Endodermal cell (in vitro differentiated cells): ENCODE measurements at regions not wholly inside any gene's neighbourhood (a gene's known extent, or its start where the extent isn't known, plus 50 kb on each side); places are given as distances from the start of the nearest gene placed in this dataset.

Experiments used
- DNase-seq: peaks from one replicate; pipeline ENCODE4 v3.0.0-alpha.2; 2017
- H3K27ac ChIP-seq: 2 replicates; pipeline ENCODE4 v1.5.1; 2013; ENCODE audit warnings: mild to moderate bottlenecking, low read depth, low read length, moderate library complexity
- H3K27me3 ChIP-seq: 2 replicates; pipeline ENCODE4 v1.6.1; 2013; ENCODE audit warnings: mild to moderate bottlenecking, low read length, moderate library complexity; ENCODE audit not compliant: insufficient read depth, control insufficient read depth, poor library complexity, severe bottlenecking
- H3K36me3 ChIP-seq: 2 replicates; pipeline ENCODE4 v1.7.0; 2013; ENCODE audit warnings: mild to moderate bottlenecking, low read length, moderate library complexity; ENCODE audit not compliant: control insufficient read depth, insufficient read depth
- H3K4me1 ChIP-seq: one replicate; pipeline ENCODE4 v1.7.0; 2013; ENCODE audit warnings: low read length; ENCODE audit not compliant: control insufficient read depth, insufficient read depth
- H3K4me3 ChIP-seq: 2 replicates; pipeline ENCODE4 v1.5.1; 2013; ENCODE audit warnings: mild to moderate bottlenecking, low read length, moderate library complexity
- H3K9ac ChIP-seq: 2 replicates; pipeline ENCODE4 v1.6.1; 2013; ENCODE audit warnings: mild to moderate bottlenecking, low read length, moderate library complexity; ENCODE audit not compliant: poor library complexity, severe bottlenecking; ENCODE audit errors: extremely low read depth
- H3K9me3 ChIP-seq: 2 replicates; pipeline ENCODE4 v1.6.1; 2013; ENCODE audit warnings: mild to moderate bottlenecking, low read length, moderate library complexity; ENCODE audit not compliant: control insufficient read depth
- H3K27ac Mint-ChIP-seq: 2 replicates; pipeline ENCODE4 v1.8.0; 2020; ENCODE audit warnings: mixed read lengths
- H3K27me3 Mint-ChIP-seq: 2 replicates; pipeline ENCODE4 v1.8.0; 2021; ENCODE audit warnings: mild to moderate bottlenecking, mixed read lengths; ENCODE audit not compliant: insufficient read depth
- H3K36me3 Mint-ChIP-seq: 2 replicates; pipeline ENCODE4 v1.8.0; 2020; ENCODE audit warnings: low read depth, mixed read lengths
- H3K4me1 Mint-ChIP-seq: 2 replicates; pipeline ENCODE4 v1.8.0; 2020; ENCODE audit warnings: mixed read lengths
- H3K4me3 Mint-ChIP-seq: 2 replicates; pipeline ENCODE4 v1.8.0; 2020; ENCODE audit warnings: mild to moderate bottlenecking, moderate library complexity, mixed read lengths
- H3K9me3 Mint-ChIP-seq: 2 replicates; pipeline ENCODE4 v1.8.0; 2020; ENCODE audit warnings: mild to moderate bottlenecking, mixed read lengths
- CTCF ChIP-seq: fragments of 200-600 bp; sonication (generic); conservative IDR thresholded peaks from 2 replicates; pipeline ENCODE4 v1.5.0; 2021; ENCODE audit warnings: antibody characterized with exemption, mild to moderate bottlenecking
- WGBS, 2 experiments: methylation state at CpG; one replicate each; pipeline versions ENCODE4 v1.1.5 to v1.1.7; 2013; ENCODE audit warnings: missing lambda C conversion rate in 2 of 2, mixed read lengths in 1 of 2; ENCODE audit not compliant: insufficient coverage in 1 of 2, insufficient read length in 1 of 2; 5-methylcytosine and 5-hydroxymethylcytosine counted together

- Histone ChIP-seq H3K27me3 (no peaks in the 10 kb centered on the region), H3K27ac (no peak overlapping the region), H3K9ac (no peak overlapping the region), H3K36me3 (no peaks in the 10 kb centered on the region), H3K9me3 (no peaks in the 10 kb centered on the region), H3K4me1 (peaks cover 3% of the 10 kb centered on the region), H3K4me3 (no peak overlapping the region)
- TF ChIP-seq CTCF, result no peak
- DNase-seq, result no peak
- Mint-ChIP-seq H3K27me3 (no peaks in the 10 kb centered on the region), H3K9me3 (no peaks in the 10 kb centered on the region), H3K4me1 (peaks cover 8% of the 10 kb centered on the region), H3K36me3 (no peaks in the 10 kb centered on the region), H3K27ac (no peak overlapping the region), H3K4me3 (no peak overlapping the region)
Measured at GRCh38 chr3:28172748-28173147, 68.7 kb upstream of the CMC1 start.

- WGBS, 2 experiments, result 80% methylated on average over 3 of the region's 3 CpGs; no CpG with 5 or more reads in 1 of the 2 experiments
- no peak overlapping the region for H3K9ac ChIP-seq
- no peaks in the 10 kb centered on the region for H3K36me3 ChIP-seq
- Mint-ChIP-seq H3K9me3 (no peaks in the 10 kb centered on the region), H3K27ac (no peak overlapping the region), H3K4me3 (no peak overlapping the region), H3K36me3 (no peaks in the 10 kb centered on the region), H3K27me3 (no peaks in the 10 kb centered on the region), H3K4me1 (peaks cover 8% of the 10 kb centered on the region)
- no peak overlapping the region for H3K4me3 ChIP-seq
- TF ChIP-seq CTCF, result no peak
- H3K9me3 ChIP-seq, result no peaks in the 10 kb centered on the region
- H3K27me3 ChIP-seq, result no peaks in the 10 kb centered on the region
- no peak overlapping the region for H3K27ac ChIP-seq
- DNase-seq, result no peak
- peaks cover 3% of the 10 kb centered on the region for H3K4me1 ChIP-seq
Measured at GRCh38 chr3:28173836-28174235, 67.6 kb upstream of the CMC1 start.

- no peaks in the 10 kb centered on the region for H3K36me3 Mint-ChIP-seq
- Histone ChIP-seq H3K27me3 (no peaks in the 10 kb centered on the region), H3K36me3 (no peaks in the 10 kb centered on the region), H3K27ac (no peak overlapping the region), H3K9me3 (no peaks in the 10 kb centered on the region), H3K4me1 (no peaks in the 10 kb centered on the region), H3K9ac (no peak overlapping the region), H3K4me3 (no peak overlapping the region)
- H3K4me1 Mint-ChIP-seq, result peaks cover 10% of the 10 kb centered on the region
- TF ChIP-seq CTCF, result no peak
- H3K4me3 Mint-ChIP-seq, result no peak overlapping the region
- H3K27me3 Mint-ChIP-seq, result no peaks in the 10 kb centered on the region
- DNase-seq, result no peak
- no peaks in the 10 kb centered on the region for H3K9me3 Mint-ChIP-seq
- H3K27ac Mint-ChIP-seq, result no peak overlapping the region
Measured at GRCh38 chr3:28186748-28187147, 54.7 kb upstream of the CMC1 start.
